OCI-LY7 (cell line): ENCODE measurements at regions not wholly inside any gene's neighbourhood (a gene's known extent, or its start where the extent isn't known, plus 50 kb on each side); places are given as distances from the start of the nearest gene placed in this dataset.

Experiments
- BruUV-seq: library from RNA; stranded (reverse); fragments of 400-500 nt; replicated peaks from 2 replicates; lab custom pipeline; 2021; lab: Mats Ljungman, UMichigan
- CTCF ChIA-PET: fragments of 300-600 bp; sonication (Branson Sonifier 250); formaldehyde crosslinking; loops from one replicate; lab custom pipeline; 2022; ENCODE audit warnings: antibody characterized with exemption; ENCODE audit not compliant: unreplicated experiment; lab: Charles Lee
- POLR2A ChIA-PET: fragments of 300-600 bp; sonication (Branson Sonifier 250); formaldehyde crosslinking; loops from one replicate; lab custom pipeline; 2022; ENCODE audit warnings: antibody characterized with exemption; lab: Charles Lee
- DNase-seq: peaks from one replicate; pipeline ENCODE4 v3.0.0-alpha.2; 2015; ENCODE audit warnings: low spot score
- H2AFZ ChIP-seq: fragments of 200-600 bp; sonication (generic), shearing (Covaris generic); 2 replicates; pipeline ENCODE4 v1.6.1; 2014; ENCODE audit warnings: mild to moderate bottlenecking, antibody characterized with exemption, low read length, moderate library complexity
- H3K27ac ChIP-seq: fragments of 200-600 bp; sonication (generic); 2 replicates; pipeline ENCODE4 v1.5.1; 2014; ENCODE audit warnings: mixed run types, low read depth, mild to moderate bottlenecking, moderate library complexity, low read length, inconsistent platforms; ENCODE audit not compliant: poor library complexity, severe bottlenecking
- H3K36me3 ChIP-seq: fragments of 200-600 bp; sonication (generic); 2 replicates; pipeline ENCODE4 v1.6.1; 2014; ENCODE audit warnings: mild to moderate bottlenecking, antibody characterized with exemption, low read length, moderate library complexity, mixed read lengths; ENCODE audit not compliant: insufficient read depth
- H3K4me1 ChIP-seq: fragments of 200-600 bp; sonication (generic); 2 replicates; pipeline ENCODE4 v1.5.1; 2014; ENCODE audit warnings: mild to moderate bottlenecking, low read length; ENCODE audit not compliant: insufficient read depth, poor library complexity, severe bottlenecking
- H3K4me2 ChIP-seq: fragments of 200-600 bp; sonication (generic); 2 replicates; pipeline ENCODE4 v1.6.1; 2014; ENCODE audit warnings: mild to moderate bottlenecking, low read length
- H3K4me3 ChIP-seq: fragments of 200-600 bp; sonication (generic); 2 replicates; pipeline ENCODE4 v1.5.1; 2014; ENCODE audit warnings: mild to moderate bottlenecking, low read depth, low read length; ENCODE audit not compliant: poor library complexity, severe bottlenecking
- H3K79me2 ChIP-seq: fragments of 200-600 bp; sonication (generic); 2 replicates; pipeline ENCODE4 v1.6.1; 2016; ENCODE audit warnings: low read depth, mild to moderate bottlenecking, low read length, moderate library complexity, mixed read lengths; ENCODE audit not compliant: insufficient read depth
- H3K9me2 ChIP-seq: fragments of 200-600 bp; sonication (generic); 2 replicates; pipeline ENCODE4 v1.6.1; 2016; ENCODE audit warnings: mild to moderate bottlenecking, low read length, mixed read lengths; ENCODE audit not compliant: insufficient read depth
- H3K9me3 ChIP-seq: fragments of 200-600 bp; sonication (generic); 2 replicates; pipeline ENCODE4 v1.6.1; 2014; ENCODE audit warnings: mild to moderate bottlenecking, mixed run types, low read length, mixed read lengths
- H4K20me1 ChIP-seq: fragments of 200-600 bp; sonication (generic); 2 replicates; pipeline ENCODE4 v1.6.1; 2014; ENCODE audit warnings: mild to moderate bottlenecking, antibody characterized with exemption, low read length, moderate library complexity, mixed read lengths; ENCODE audit not compliant: insufficient read depth
- EZH2phosphoT487 ChIP-seq: fragments of 200-600 bp; sonication (generic); IDR thresholded peaks from 2 replicates; pipeline ENCODE4 v1.6.1; 2018; ENCODE audit warnings: low read depth, borderline replicate concordance, mild to moderate bottlenecking, mixed run types, antibody characterized with exemption, low read length, moderate library complexity, mixed read lengths
- intact Hi-C: fragments of 100-400 bp; cut with micrococcal nuclease; formaldehyde crosslinking; loops from one replicate; pipeline ENCODE4 v1.10.0; 2022; ENCODE audit not compliant: unreplicated experiment
- TF ChIP-seq, protein P1 (sequence below): fragments of 200-600 bp; sonication (generic); conservative IDR thresholded peaks from 2 replicates; pipeline ENCODE4 v1.5.1; 2014; ENCODE audit warnings: mild to moderate bottlenecking, antibody characterized with exemption, low read length, moderate library complexity, mixed read lengths

DNA sequence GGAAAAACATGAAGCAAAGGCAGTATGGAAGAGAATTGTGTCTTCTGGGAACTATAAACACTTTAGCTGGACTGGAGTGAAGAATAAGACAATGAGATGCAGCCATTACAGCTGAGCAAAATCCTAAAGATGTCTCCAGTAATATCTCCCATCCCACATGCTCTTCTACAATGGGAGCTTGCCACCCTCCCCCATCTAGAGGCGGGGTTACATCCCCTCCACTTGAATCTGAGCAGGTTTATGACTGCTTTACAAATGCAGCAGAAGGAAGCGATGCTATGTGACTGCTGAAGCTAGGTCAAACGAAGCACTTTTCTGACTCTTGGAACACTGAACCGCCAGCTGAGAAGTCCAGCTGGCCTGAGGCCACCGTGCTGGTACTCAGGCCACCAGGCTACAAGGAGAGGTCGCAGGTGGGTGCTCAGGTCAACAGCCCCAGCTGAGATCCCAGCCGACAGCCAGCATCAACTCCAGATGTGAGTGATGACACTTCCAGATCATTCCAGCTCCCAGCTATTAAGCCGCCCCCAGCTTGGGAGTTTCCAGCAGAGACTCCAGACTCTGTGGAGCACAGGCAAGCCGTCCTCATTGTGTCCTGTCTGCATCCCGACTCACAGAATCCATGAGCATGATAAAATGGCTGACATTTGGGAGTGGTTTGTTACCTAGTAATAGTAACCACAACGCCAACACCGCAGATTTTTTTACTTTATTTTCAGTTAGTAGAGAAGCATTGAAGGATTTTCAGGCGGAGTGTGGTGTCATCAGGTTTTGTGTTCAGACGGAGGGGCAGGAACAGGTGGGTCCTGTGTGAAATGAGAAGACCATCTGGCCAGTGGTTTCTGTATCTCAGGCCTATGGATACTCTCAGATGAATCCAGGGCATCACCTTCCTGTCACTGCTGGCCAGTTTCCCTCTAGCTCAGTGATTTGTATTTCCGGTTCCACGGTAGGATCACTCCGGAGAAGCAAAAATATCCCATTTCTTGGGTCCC lies 89.3 kb downstream of the NPY start:
- Histone ChIP-seq H3K36me3 (no peaks in the 10 kb centered on the region), H3K79me2 (no peaks in the 10 kb centered on the region), H3K27ac (no peak overlapping the region), H3K9me2 (no peaks in the 10 kb centered on the region), H3K9me3 (no peaks in the 10 kb centered on the region), H3K4me2 (no peak overlapping the region), H4K20me1 (no peaks in the 10 kb centered on the region), H3K4me1 (peaks cover 5% of the 10 kb centered on the region), H2AFZ (no peak overlapping the region), H3K4me3 (no peak overlapping the region)
- intact Hi-C loops, result no loop called here
- BruUV-seq, result no TSS peak
- CTCF ChIA-PET, result no interaction called here
- POLR2A ChIA-PET, result interaction anchor here (1.1 kb wide), 1 partner anchor 13 kb away, joined by 5 read pairs; no protein-coding TSS in a partner anchor
- no peak for TF ChIP-seq EZH2phosphoT487
- TF ChIP-seq, protein P1, sequence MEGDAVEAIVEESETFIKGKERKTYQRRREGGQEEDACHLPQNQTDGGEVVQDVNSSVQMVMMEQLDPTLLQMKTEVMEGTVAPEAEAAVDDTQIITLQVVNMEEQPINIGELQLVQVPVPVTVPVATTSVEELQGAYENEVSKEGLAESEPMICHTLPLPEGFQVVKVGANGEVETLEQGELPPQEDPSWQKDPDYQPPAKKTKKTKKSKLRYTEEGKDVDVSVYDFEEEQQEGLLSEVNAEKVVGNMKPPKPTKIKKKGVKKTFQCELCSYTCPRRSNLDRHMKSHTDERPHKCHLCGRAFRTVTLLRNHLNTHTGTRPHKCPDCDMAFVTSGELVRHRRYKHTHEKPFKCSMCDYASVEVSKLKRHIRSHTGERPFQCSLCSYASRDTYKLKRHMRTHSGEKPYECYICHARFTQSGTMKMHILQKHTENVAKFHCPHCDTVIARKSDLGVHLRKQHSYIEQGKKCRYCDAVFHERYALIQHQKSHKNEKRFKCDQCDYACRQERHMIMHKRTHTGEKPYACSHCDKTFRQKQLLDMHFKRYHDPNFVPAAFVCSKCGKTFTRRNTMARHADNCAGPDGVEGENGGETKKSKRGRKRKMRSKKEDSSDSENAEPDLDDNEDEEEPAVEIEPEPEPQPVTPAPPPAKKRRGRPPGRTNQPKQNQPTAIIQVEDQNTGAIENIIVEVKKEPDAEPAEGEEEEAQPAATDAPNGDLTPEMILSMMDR, result no peak
- no peak for DNase-seq

DNA sequence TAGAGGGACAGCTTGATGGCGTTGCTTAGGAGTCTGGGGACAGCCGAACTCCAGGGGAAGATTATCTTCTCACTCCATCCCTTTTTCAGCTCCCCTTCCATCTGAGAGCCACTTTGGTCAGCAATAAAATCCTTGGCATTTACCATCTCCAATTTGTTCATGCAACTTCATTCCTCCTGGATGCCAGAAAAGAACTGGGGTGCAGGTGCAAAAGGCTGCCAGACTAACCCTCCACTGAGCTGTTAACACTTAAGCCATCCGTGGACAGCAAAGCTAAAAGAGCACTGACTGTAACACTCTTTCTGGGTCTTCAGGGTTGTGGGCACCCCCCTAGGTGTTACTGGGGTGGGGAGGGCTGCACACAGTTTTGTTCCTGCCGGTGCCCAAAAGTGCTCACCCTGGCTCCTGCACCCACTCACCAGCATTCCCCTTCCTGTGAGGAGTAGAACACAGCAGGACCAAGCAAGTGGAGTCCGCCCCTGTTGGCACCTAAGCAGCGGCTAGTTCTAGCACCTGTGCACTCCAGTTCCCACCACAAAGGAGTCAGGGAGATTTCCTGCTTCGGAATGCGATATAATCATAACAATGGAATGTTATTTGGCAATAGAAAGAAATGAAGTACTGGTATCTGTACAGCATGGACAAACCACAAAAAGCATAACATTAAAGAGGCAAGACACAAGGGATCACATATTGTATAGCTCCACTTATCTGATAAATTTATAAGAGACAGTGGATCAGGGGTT lies 95.1 kb downstream of the NPY start:
- Histone ChIP-seq H3K4me3 (no peak overlapping the region), H3K27ac (no peak overlapping the region), H2AFZ (no peak overlapping the region), H3K9me3 (no peaks in the 10 kb centered on the region), H3K79me2 (no peaks in the 10 kb centered on the region), H3K36me3 (no peaks in the 10 kb centered on the region), H4K20me1 (no peaks in the 10 kb centered on the region), H3K9me2 (no peaks in the 10 kb centered on the region), H3K4me2 (no peak overlapping the region), H3K4me1 (peaks cover 12% of the 10 kb centered on the region)
- TF ChIP-seq, protein P1, result no peak
- TF ChIP-seq EZH2phosphoT487, result no peak
- ChIA-PET POLR2A (interaction anchor here (0.5 to 0.8 kb wide), 3 partner anchors 17 to 1135 kb away, joined by 3 to 4 read pairs (median 3); no protein-coding TSS in a partner anchor), CTCF (no interaction called here)
- BruUV-seq, result no TSS peak
- intact Hi-C loops, result no loop called here
- DNase-seq, result no peak
